Karpas-422 (cell line): ENCODE measurements at regions not wholly inside any gene's neighbourhood (a gene's known extent, or its start where the extent isn't known, plus 50 kb on each side); places are given as distances from the start of the nearest gene placed in this dataset.
"Not testable (repeated sequence)": the region's sequence is repeated elsewhere in the genome, so short reads cannot be mapped to it uniquely, and the experiment has no call there.

Source experiments
- DNase-seq: peaks from one replicate; pipeline ENCODE4 v3.0.0-alpha.2; 2015
- H2AFZ ChIP-seq: fragments of 200-600 bp; sonication (generic); 2 replicates; pipeline ENCODE4 v1.6.1; 2014; ENCODE audit warnings: antibody characterized with exemption, low read length, mixed read lengths
- H3K27ac ChIP-seq: fragments of 200-600 bp; sonication (generic); 2 replicates; pipeline ENCODE4 v1.5.1; 2014; ENCODE audit warnings: mild to moderate bottlenecking, low read length, moderate library complexity
- H3K27me3 ChIP-seq: fragments of 200-600 bp; sonication (generic); 2 replicates; pipeline ENCODE4 v1.6.1; 2014; ENCODE audit warnings: low read length, mixed read lengths
- H3K36me3 ChIP-seq: fragments of 200-600 bp; sonication (generic); 2 replicates; pipeline ENCODE4 v1.6.1; 2014; ENCODE audit warnings: low read length, mixed read lengths; ENCODE audit not compliant: insufficient read depth
- H3K4me1 ChIP-seq: fragments of 200-600 bp; sonication (generic); 2 replicates; pipeline ENCODE4 v1.6.1; 2014; ENCODE audit warnings: mild to moderate bottlenecking, low read length, mixed read lengths
- H3K4me2 ChIP-seq: fragments of 200-600 bp; sonication (generic); 2 replicates; pipeline ENCODE4 v1.6.1; 2014; ENCODE audit warnings: low read length, low read depth, mild to moderate bottlenecking; ENCODE audit not compliant: poor library complexity, severe bottlenecking
- H3K4me3 ChIP-seq: fragments of 200-600 bp; sonication (generic); 2 replicates; pipeline ENCODE4 v1.5.1; 2014; ENCODE audit warnings: mild to moderate bottlenecking, antibody characterized with exemption, low read length, mixed read lengths
- H3K79me2 ChIP-seq: fragments of 200-600 bp; sonication (generic); 2 replicates; pipeline ENCODE4 v1.6.1; 2014; ENCODE audit warnings: mild to moderate bottlenecking, low read length, mixed read lengths
- H3K9ac ChIP-seq: fragments of 200-600 bp; sonication (generic); 2 replicates; pipeline ENCODE4 v1.6.0; 2014; ENCODE audit warnings: low read length
- H3K9me2 ChIP-seq: fragments of 200-600 bp; sonication (generic), shearing (Covaris generic); replicated peaks from 2 replicates; pipeline ENCODE4 v1.6.0; 2014; ENCODE audit warnings: mild to moderate bottlenecking, low read length, moderate library complexity; ENCODE audit not compliant: insufficient read depth
- H3K9me3 ChIP-seq: fragments of 300-700, 200-600 bp; sonication (generic); 2 replicates; pipeline ENCODE4 v1.6.1; 2014; ENCODE audit warnings: low read length, mixed read lengths
- H4K20me1 ChIP-seq: fragments of 200-600 bp; sonication (generic); 2 replicates; pipeline ENCODE4 v1.6.1; 2014; ENCODE audit warnings: mild to moderate bottlenecking, antibody characterized with exemption, low read length, low read depth; ENCODE audit not compliant: insufficient read depth

GRCh38 chr12:13924286-13924685 lies 57.1 kb downstream of the GRIN2B start:
- Histone ChIP-seq H3K36me3 (no peaks in the 10 kb centered on the region), H3K79me2 (no peaks in the 10 kb centered on the region), H3K4me2 (no peak overlapping the region), H3K9me3 (no peaks in the 10 kb centered on the region), H3K4me1 (no peaks in the 10 kb centered on the region), H3K4me3 (no peak overlapping the region), H3K9ac (no peak overlapping the region), H3K27me3 (no peaks in the 10 kb centered on the region), H3K27ac (no peak overlapping the region), H4K20me1 (no peaks in the 10 kb centered on the region), H2AFZ (no peak overlapping the region), H3K9me2 (no peaks in the 10 kb centered on the region)
- DNase-seq, result no peak

GRCh38 chr12:13918897-13919296 lies 62.5 kb downstream of the GRIN2B start:
- H3K36me3 ChIP-seq, result no peaks in the 10 kb centered on the region
- no peaks in the 10 kb centered on the region for H3K4me1 ChIP-seq
- no peak overlapping the region for H3K4me3 ChIP-seq
- no peak overlapping the region for H3K4me2 ChIP-seq
- H3K9me2 ChIP-seq, result no peaks in the 10 kb centered on the region
- no peak overlapping the region for H2AFZ ChIP-seq
- no peak overlapping the region for H3K9ac ChIP-seq
- no peaks in the 10 kb centered on the region for H3K79me2 ChIP-seq
- H3K9me3 ChIP-seq, result no peaks in the 10 kb centered on the region
- no peaks in the 10 kb centered on the region for H3K27me3 ChIP-seq
- no peak overlapping the region for H3K27ac ChIP-seq
- no peak for DNase-seq
- H4K20me1 ChIP-seq, result no peaks in the 10 kb centered on the region

GRCh38 chr12:13915096-13915495 lies 66.3 kb downstream of the GRIN2B start:
- no peak overlapping the region for H3K9ac ChIP-seq
- H4K20me1 ChIP-seq, result no peaks in the 10 kb centered on the region
- no peaks in the 10 kb centered on the region for H3K27me3 ChIP-seq
- no peak overlapping the region for H3K4me2 ChIP-seq
- no peak overlapping the region for H2AFZ ChIP-seq
- H3K4me1 ChIP-seq, result no peaks in the 10 kb centered on the region
- no peak overlapping the region for H3K27ac ChIP-seq
- H3K4me3 ChIP-seq, result no peak overlapping the region
- no peak for DNase-seq
- H3K9me2 ChIP-seq, result no peaks in the 10 kb centered on the region
- H3K9me3 ChIP-seq, result no peaks in the 10 kb centered on the region
- H3K36me3 ChIP-seq, result no peaks in the 10 kb centered on the region
- no peaks in the 10 kb centered on the region for H3K79me2 ChIP-seq

GRCh38 chr12:13913371-13913770 lies 68.0 kb downstream of the GRIN2B start:
- Histone ChIP-seq H3K9me2 (no peaks in the 10 kb centered on the region), H3K36me3 (no peaks in the 10 kb centered on the region), H3K27me3 (no peaks in the 10 kb centered on the region), H3K9me3 (no peaks in the 10 kb centered on the region), H3K27ac (no peak overlapping the region), H3K9ac (no peak overlapping the region), H2AFZ (no peak overlapping the region), H4K20me1 (no peaks in the 10 kb centered on the region), H3K4me2 (no peak overlapping the region), H3K4me3 (no peak overlapping the region), H3K4me1 (no peaks in the 10 kb centered on the region), H3K79me2 (no peaks in the 10 kb centered on the region)
- peak; percentile 45 for DNase-seq

- Histone ChIP-seq H3K36me3 (no peaks in the 10 kb centered on the region), H3K9ac (no peak overlapping the region), H3K4me2 (no peak overlapping the region)
Measured at GRCh38 chr12:13911756-13912554, 69.4 kb downstream of the GRIN2B start.

GRCh38 chr12:13905794-13906193 lies 75.6 kb downstream of the GRIN2B start:
- Histone ChIP-seq H3K4me3 (no peak overlapping the region), H2AFZ (no peak overlapping the region), H3K4me1 (no peaks in the 10 kb centered on the region), H3K9me2 (no peaks in the 10 kb centered on the region), H3K79me2 (no peaks in the 10 kb centered on the region), H3K27ac (no peak overlapping the region), H3K9ac (no peak overlapping the region), H3K9me3 (no peaks in the 10 kb centered on the region), H3K36me3 (no peaks in the 10 kb centered on the region), H3K27me3 (no peaks in the 10 kb centered on the region), H4K20me1 (no peaks in the 10 kb centered on the region), H3K4me2 (no peak overlapping the region)
- no peak for DNase-seq

More at GRCh38 chr12:13911756-13912554, 69.4 kb downstream of the GRIN2B start:
- DNase-seq, result no peak
- Histone ChIP-seq H2AFZ (no peak overlapping the region), H3K9me3 (no peaks in the 10 kb centered on the region), H3K79me2 (no peaks in the 10 kb centered on the region), H3K27ac (no peak overlapping the region), H3K9me2 (no peaks in the 10 kb centered on the region), H3K4me1 (no peaks in the 10 kb centered on the region), H3K27me3 (no peaks in the 10 kb centered on the region), H4K20me1 (no peaks in the 10 kb centered on the region), H3K4me3 (no peak overlapping the region)

GRCh38 chr12:13900718-13901117 lies 80.7 kb downstream of the GRIN2B start:
- Histone ChIP-seq H3K4me3 (no peak overlapping the region), H3K27me3 (no peaks in the 10 kb centered on the region), H3K79me2 (no peaks in the 10 kb centered on the region), H3K9me3 (no peaks in the 10 kb centered on the region), H3K4me2 (no peak overlapping the region), H2AFZ (no peak overlapping the region), H3K9me2 (no peaks in the 10 kb centered on the region), H3K36me3 (no peaks in the 10 kb centered on the region), H4K20me1 (no peaks in the 10 kb centered on the region), H3K9ac (no peak overlapping the region), H3K4me1 (no peaks in the 10 kb centered on the region), H3K27ac (no peak overlapping the region)
- DNase-seq, result no peak

- not testable (repeated sequence) for H4K20me1 ChIP-seq, H3K9me2 ChIP-seq, H3K4me2 ChIP-seq, H3K4me1 ChIP-seq, H3K27me3 ChIP-seq, H3K79me2 ChIP-seq, DNase-seq, H2AFZ ChIP-seq, H3K9ac ChIP-seq, H3K36me3 ChIP-seq, H3K27ac ChIP-seq, H3K9me3 ChIP-seq, H3K4me3 ChIP-seq
Measured at GRCh38 chr12:13898387-13898786, 83.0 kb downstream of the GRIN2B start.
